ENCODE measurements at regions not wholly inside any gene's neighbourhood (a gene's known extent, or its start where the extent isn't known, plus 50 kb on each side); places are given as distances from the start of the nearest gene placed in this dataset.

DNA sequence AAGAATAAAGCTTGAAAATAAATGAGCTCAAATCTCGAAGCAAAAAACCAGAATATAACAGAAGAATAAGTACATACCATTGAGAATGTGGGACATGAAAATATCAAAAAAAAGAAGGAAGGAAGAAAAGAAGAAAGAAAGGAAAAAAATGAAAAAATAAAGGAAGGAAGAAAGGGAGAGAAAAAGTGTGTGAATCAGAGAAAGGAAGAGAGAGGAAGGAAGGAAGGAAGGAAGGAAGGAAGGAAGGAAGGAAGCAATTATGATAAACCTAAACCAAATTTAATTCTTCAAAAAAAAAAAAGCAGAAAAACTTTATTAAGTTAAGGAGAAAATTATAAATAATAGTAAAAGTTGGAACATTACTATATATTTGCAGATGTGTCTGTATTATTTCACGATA, 949.8 kb downstream of the NLGN4X start:
- no peak for DNase-seq

DNA sequence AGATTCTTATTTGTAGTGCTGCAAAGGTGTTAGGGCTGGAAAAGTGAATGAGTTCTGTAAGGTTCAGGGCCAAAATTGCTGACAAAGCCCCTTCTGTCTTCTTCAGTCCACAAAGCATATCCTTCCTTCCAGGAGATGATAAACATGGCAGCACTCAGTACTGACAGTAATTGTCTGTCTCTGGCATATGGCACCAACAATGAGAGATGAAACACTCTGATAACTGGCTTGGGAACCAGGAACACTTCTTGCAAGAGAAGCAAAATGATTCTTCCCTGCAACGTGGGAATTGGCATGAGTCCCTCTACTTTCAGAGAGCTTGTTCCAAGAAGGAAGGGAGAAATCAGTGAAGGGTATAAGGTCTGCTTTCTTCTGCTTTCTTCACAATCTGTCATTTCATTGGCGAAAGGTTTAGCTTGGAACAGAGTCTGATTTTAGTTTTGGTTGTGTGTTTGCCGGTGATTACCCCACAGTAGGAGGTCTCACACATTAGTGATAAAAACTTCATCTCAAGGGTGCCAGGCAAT, 963.3 kb downstream of the NLGN4X start:
- no peak for DNase-seq

DNA sequence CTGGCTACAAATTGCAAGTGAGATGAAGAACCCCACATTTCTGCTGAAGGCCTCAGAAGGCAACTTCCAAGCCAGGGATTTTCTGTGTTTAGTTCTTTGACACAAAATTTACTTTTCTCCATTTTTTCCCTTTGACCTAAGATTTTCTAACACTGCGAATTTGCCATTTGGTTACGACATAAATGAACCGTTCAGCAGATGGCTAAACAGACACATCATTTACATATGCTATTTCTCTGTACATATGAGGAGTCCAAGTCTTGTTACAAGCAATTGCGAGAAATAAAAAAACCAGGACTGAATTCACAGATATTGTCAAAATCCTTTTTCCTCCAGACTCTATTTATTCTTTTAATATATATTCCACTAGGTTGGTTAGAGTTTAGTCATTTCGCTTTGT, 978.6 kb downstream of the NLGN4X start:
- no peak for DNase-seq

DNA sequence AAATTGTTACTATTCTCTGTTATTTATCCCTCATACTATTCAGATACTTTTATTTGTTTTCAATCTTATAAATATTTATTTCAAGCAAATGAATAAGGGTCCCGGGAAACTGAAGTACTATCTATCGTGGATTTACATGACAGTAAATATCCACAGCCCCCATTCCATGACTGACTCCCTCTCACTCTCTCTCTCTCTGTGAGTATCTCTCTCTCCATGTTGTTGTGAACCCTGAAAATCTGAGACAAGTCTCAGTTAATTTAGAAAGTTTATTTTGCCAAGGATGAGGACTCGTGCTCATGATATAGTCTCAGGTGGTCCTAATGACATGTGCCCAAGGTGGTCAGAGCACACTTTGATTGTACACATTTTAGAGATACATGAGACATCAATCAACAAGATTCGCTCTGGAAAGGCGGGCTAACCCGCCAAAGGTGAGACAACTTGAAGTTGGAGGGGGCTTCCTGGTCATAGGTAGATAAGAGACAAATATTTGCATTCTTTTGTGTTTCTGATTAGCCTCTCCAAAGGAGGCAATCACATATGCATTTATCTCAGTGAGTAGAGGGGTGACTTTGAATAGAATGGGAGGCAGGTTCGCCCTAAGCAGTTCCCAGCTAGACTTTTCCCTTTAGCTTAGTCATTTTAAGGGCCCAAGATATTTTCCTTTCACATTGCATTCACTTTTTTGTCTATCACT, 986.4 kb downstream of the NLGN4X start:
- no peak for DNase-seq

DNA sequence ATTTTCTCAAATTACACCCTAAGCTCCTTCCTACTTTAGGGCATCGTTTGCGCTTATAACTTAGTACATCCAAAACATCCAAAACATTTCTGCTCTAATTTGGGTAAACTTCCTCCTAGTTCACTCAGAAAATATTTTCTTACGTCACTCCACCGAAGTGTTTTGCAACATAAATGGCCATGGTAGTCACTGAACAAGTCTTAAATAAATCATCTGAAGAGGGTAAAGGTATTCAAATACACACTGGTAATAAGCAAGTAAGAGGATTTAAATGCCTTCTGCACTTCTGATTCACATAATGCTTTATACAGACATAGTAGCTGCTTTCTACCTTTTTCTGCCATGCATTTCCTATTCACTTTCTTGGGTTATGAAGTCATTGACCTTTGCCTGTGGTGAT, 991.9 kb downstream of the NLGN4X start:
- DNase-seq: no peak

DNA sequence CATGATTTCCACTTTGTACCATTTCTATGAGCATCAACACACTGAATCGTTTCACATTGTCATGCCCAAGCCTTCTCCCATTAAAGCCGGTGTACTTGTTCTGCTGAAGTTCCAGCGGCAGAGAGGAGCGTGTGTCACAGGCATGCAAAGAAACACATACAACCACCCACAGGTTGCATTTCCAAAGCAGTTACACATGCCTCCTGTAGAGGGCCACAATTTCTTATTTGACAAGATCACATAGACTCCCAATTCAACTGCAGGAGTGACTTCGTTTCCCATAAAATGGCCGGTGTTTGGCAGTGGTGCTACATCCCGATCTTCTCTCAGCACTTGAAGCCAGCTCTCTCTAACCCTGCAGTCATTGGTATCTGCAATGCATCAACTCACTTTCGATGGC, 992.6 kb downstream of the NLGN4X start:
- DNase-seq: no peak

DNA sequence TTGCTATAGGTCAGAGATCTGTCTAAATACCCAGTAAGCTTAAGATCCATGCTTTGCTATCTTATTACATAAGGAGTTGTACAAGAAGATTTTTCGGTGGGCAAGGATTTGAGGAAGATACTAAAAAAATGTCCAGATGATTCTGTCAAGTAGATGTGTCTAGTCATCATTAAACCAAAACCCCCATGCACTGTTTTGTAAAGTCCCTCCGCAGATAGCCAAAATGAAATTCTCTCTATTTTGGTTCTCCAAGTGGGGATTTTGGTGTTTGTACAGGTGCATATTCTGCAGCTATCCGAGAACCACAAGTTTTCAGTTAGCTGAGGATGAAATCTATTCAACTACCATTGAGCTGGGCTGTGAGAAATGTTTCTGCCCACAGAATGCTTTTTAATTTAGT, 994.8 kb downstream of the NLGN4X start:
- no peak for DNase-seq

DNA sequence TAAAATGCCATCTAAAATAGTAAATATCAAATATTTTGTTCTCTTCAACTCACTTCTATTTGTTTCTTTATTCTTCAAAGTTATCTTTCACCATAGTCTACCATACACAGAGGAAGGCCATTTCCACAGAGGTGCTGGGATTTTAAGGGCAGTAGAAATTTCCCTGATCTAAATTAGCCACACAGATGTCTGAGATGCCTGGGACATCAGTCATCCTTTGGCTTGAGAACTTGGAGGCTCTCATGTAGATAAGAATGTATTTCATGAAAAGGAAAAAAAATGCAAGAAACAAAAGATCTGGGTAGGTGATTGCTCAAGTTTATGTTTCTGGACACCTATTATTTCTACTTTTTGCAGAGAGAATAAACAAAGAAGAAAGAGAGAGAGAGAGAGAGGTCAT, 1008.2 kb downstream of the NLGN4X start:
- DNase-seq: no peak

DNA sequence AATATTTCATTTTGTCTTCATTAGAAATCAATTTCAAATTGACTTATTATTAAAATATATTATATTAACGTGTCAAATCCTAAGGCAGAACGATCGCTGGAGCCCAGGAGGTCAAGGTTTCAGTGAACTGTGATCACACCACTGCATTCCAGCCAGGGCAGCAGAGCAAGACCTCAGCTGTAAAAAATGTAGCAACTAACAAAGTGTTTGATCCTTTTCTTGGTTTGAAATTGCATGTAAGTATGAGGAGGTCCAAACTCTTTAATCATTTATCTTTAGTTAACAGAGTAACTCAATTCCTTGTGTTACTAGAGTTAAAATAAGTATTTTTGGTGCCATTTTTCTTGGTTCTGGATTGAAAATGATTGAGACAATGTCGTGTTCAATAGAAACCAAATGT, 1033.9 kb downstream of the NLGN4X start:
- no peak for DNase-seq

DNA sequence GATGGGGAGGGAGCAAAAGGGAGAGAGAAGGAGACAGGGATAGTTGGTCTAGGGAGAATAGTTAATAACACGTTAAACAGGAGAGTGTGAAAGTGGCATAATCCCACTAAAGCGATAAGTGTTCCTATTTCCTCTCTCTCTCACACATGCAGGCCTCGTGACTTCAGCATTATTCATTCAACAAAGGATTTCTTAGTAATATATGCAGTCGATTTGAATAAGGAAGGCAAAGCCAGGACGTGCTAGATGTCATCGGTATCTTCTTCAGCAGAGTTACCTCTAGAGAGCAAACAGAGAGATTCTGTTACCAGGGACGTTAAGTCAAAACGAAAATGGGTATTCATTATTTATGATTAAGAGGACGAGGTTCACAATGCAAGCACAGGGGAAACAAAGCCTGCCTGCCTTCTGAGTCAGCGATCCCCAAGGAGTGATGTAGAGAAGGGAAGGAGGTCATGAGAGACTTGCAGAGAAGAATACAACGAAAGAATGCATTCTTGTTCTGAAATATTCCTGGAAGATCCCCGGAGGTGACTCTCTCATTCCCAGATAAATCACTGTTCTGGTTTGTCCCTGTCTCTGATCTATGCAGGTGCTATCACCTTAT, 1048.4 kb downstream of the NLGN4X start:
- DNase-seq: no peak

DNA sequence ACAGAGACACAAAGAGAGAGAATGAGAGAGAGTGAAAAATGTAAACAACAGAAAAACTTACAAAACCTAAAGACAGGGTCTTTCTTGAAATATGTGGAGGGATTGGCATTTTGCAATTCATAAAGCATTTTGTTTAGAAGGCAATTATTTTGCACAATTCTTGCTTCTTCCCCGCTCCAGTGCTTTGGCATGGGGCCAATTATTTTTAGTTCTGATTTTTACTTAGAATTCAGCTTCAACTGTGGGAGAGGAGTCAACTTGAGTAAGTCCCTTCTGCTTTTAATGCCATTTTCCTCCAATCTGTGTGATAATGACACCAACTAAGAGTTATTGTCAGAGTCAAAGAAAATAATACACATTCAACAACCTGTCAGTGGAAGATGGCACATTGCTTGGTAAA, 1051.9 kb downstream of the NLGN4X start:
- DNase-seq: no peak

DNA sequence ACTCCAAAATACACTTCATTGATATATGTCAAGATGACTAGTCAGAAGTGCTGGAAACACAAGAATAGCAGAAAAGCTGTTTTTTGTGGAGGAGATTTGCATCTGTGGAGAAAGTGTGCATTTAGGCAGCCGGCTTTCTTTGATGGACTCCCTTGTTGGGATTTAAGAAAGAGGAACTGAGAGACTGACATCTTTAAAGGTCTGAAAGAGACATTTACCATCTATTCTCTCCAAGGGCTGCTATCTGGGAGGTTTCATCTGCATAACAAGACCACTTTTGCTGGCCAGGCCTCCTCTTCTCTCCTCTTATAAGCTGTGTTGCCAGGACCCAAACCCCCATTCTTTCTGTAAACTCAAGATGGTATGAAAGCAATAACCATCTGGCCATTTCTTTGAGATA, 1065.0 kb downstream of the NLGN4X start:
- no peak for DNase-seq

DNA sequence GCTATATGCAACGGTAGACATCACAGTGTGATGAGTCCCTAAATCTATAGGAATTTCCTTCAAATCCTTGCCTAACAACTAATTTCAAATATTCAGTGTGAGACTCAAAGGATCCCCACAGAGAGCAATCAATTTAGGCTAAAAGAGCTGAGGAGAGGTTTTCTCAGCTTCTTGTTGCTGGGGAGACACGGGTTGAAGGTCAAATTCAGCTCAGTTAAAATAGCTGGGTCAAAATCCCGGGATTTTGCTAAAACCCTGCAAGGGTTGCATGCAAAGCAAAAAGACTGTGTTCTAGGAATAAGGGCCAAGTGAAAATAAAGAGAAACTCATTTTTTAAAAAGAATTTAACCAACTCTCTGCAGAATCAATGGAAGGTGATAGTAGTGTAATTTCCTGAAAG, 1073.4 kb downstream of the NLGN4X start:
- no peak for DNase-seq

DNA sequence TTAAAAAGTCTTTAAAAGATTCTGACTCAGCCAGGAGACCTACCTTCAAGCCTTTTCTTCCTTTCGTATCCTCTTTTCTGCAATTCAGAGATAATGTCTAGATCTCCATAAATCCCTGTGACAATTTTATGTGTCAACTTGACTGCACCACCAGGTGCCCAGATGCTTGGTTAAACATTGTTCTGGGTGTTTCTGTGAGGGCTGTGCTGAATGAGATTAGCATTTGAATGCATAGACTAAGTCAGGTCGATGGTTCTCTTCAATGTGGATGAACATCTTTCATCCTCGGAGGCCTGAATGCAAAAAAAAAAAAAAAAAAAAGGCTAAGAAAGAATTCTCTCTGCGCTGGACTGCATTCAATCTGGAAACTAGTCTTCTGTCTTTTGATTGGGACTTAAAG, 1082.7 kb downstream of the NLGN4X start:
- DNase-seq: no peak

DNA sequence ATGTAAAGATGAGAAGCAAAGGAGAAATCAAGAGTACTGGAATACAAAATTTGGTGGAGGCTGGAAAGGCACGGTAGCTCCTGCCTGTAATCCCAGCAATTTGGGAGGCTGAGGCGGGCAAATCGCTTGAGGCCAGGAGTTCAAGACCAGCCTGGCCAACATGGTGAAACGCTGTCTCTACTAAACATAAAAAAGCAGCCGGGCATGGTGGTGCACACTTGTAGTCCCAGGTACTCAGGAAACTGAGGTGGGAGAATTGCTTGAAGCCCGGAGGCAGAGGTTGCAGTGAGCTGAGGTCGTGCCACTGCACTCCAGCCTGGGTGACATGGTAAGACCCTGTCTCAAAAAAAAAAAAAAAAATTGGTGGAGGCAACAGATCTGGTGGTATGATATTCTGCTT, 1086.0 kb downstream of the NLGN4X start:
- no peak for DNase-seq

DNA sequence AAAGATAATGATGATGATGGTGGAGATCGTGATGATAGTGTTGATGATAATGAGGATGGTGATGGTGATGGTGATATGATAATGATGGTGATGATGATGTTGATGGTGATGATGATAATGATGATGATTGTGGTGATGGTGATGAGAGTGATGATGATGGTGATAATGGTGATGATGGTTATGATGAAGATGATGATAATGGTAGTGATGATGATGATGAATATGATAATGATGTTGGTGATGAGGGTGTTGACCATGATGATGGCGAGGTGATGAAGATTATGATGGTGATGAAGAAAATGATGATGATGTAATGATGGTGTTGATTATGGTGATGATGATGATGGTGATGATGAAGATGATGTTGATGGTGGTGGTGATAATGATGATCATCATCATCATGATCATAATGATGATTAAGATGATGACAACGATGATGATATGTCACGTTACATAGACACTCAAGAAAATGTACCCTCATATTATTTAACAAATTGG, 1106.4 kb downstream of the NLGN4X start:
- no peak for DNase-seq

DNA sequence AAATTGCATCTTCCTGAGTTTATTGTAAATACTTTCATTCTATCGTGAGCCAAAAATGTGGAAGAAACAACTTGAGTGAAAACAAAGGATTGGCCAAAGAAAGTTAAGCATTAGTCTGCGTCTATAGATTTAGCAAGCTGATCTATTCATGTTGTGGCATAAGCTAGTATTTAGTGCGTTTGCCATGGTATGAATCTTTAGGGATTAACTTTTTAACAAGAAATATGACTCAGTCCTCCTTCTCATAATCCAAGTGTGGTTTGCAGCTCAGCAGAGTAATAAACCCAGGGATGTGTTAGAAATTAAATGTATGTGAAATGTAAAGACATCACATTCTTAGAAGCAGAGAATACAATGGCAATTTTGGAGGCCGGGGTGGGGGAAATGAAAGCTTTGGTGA, 1110.9 kb downstream of the NLGN4X start:
- no peak for DNase-seq

DNA sequence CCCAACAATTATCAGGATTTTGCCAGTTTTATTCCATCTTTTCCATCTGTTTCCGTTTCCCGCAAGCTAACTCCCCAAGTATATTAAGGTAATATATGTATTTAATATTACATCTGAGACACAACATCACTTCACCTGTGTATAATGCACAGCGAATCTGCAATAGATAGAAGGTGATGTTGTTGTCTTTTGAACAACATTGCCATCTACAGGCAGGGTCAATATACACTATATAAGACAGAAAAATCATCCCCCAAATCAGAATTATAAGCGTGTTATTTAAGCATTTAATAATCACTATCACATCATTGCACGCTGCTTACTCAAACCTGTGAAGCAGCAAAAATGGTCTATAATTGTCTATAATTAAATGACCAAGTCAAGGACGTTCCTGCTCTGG, 1115.5 kb downstream of the NLGN4X start:
- DNase-seq: peak; percentile 20

DNA sequence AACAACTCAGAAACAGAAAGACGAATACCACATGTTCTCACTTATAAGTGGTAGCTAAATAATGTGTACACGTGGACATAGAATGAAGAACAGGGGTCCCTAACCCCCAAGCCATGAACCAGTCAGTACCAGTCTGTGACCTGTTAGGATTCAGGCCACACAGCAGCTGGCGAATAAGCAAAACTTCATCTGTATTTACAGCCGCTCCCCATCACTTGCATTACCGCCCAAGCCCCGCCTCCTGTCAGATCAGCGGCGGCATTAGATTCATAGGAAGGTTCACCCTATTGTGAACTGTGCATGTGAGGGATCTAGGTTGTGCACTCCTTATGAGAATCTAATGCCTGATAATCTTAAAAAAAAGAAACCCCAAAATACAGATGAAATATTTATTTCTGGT, 1128.7 kb downstream of the NLGN4X start:
- DNase-seq: no peak

DNA sequence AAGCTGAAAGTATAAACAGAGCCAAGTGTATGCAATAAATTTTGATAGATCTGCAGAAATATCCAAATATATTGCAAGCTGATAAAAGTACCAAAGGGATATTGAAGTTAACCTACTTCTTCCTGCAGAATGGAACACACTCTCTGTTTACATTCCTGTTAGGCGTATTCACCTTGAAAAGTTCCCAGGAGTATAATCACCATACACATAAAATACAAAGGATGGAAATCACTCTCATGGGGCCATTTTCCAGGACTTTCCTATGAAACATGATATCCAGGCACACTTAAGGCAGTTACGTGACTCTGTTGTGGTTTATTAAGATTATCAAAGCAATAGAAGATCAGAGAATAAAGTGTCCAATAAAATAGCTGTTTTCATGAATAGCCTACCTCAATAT, 1142.3 kb downstream of the NLGN4X start:
- no peak for DNase-seq

DNA sequence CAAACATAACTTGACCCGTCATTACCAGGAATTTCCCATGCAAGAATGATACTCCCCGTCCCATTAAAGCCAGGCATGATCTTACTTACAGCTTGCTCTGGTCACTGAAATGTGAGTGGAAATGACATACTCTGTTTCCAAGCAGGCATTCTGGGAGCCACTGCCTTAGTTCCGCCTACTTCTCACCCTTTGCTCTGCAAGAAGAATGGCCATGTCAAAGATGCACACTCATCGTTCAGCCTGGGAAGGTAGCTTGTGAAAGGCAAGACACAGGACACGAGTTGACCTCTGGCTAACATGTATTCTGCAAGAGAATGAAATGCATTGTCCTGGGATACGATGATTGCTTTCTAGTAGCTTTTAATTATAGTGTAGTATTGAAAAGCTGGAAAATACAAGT, 1144.4 kb downstream of the NLGN4X start:
- no peak for DNase-seq

DNA sequence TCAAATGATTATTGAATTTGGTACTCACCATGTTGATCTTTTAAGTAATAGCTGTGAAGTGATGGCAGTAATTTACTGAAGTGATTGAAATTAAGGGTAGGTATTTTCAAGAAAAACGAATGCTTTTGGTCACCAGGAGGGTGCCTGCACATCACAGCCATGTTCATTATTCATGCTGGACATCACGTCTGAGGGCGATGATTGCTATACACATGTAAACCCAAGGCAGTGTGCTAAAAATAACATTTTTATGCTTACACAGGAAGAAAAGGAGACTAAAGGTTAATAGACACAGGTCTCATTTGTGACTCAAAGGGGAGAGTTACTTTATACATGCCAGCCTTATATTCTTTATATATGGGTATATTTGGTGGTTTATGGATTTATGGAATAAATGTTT, 1146.0 kb downstream of the NLGN4X start:
- no peak for DNase-seq

DNA sequence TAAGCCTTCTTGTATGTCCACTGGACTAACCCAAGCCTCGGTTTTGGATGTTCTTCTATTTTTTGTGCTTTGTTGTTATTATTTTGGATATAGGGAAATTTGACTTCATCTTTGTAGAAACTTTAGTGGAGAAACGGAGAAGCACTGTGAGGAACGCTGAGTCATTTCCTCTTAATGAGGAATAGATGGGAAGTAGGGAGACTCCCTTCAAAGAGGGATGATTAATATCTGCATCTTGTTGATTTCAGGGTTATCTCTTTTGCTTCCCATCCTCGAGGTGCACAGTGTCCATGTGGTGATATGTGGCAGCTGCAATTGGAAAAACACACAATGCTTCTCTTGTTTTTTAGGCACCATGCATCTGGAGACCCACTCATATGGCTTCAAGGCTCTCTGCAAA, 1147.9 kb downstream of the NLGN4X start:
- peak; percentile 1 for DNase-seq

DNA sequence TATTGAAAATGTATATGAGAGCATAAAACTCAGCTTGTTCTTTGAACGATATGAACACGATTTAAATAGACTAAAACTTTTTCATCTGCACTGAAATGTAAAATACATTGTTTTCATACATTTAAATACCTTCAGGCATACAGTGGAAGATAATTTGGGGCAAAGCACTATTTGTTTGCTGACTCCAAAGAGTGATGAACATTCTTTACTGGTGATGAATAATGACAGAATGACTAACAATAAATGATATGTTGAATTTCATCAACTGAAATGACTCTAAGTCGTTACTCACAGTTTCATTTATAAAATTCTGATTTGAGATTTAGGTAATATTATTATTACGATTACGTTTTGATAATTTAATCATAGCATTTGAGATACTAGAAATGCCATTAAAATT, 1160.1 kb downstream of the NLGN4X start:
- DNase-seq: no peak

DNA sequence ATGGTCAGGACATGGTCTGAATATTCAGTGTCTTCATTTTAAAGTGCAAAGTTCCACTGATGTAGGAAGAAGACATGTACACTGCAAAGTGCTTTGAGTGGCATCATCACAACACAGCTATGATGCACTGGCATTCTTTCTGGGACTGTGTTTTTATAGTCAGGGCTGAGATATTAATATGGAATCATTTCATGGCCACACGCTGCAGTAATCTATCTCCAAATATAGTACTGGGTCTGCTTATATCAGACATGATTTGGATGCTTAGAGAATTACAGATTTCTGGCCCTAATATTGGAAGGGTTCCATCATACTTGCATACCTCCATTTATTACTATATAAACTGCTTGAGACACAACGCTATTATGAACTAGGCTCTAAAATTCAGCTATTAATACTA, 1170.9 kb downstream of the NLGN4X start:
- no peak for DNase-seq

Measured in suppressor macrophage treated with lipopolysaccharide for 4 hours (primary cell).